Skin of body (tissue), 1 donor: ENCODE measurements at regions not wholly inside any gene's neighbourhood (a gene's known extent, or its start where the extent isn't known, plus 50 kb on each side); places are given as distances from the start of the nearest gene placed in this dataset.

ENCODE experiments used
- DNase-seq: peaks from one replicate; lab custom pipeline; 2025; lab: John Stamatoyannopoulos, UW

DNA sequence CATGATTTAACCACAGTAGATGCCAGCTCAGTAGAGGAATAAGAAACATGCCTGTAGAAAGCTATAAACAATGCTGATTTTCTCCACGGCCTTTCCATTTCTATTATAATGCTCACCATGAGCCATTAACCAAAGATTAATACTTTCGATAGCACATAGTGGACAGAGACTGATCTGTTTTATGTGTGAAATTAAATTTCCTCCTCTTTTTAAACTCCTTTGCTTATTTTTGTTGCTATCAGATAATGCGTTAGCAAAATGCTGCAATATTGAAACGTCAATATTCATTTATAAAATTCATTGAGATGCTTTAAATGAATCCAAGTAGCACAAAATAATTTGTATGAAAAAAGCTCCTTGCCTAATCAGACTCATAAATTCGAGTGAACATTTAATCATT, 1807.9 kb downstream of the MRPL39 start:
- no peak for DNase-seq

DNA sequence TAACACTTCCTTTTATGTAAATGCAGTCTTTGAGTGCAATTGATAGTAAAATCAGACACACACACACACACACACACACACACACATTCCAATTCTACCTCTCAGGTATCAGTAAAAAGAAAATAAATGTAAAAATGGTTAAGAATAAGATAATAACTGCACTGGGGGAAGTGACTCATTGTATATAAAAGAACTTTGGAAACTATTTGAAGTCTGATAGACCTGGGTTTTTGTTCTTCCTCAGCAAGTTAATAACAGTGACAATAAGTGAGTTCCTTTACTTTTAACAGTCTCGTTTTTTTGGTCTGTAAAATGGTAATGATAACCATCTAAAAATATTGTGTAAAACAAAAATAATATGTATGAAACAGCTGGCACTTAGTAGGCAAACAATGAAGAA, 1815.0 kb downstream of the MRPL39 start:
- no peak for DNase-seq

- DNase-seq = no peak
Measured at GRCh38 chr21:23789864-23790263, 1817.4 kb downstream of the MRPL39 start.

DNA sequence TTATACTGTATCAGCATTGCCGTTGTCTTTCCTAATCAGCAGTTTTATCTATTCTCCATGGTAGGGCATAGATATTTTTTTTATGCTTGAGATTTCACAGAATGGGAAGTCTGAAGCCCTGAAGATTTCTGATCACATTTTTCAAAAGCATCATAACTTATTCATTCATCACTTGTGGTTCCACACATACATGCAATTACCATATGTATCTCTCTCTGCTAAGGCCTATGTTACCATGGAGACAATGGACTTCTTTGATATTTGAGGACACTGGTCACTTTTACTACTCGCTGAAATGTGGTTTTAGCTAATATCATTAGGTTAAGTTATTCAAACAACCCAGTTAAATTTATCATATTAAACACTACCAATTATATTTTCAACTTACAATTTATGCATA, 1827.0 kb downstream of the MRPL39 start:
- no peak for DNase-seq

- no peak for DNase-seq
Measured at GRCh38 chr21:23743821-23744220, 1863.5 kb downstream of the MRPL39 start.

- no peak for DNase-seq
Measured at GRCh38 chr21:23740463-23740862, 1866.8 kb downstream of the MRPL39 start.

DNA sequence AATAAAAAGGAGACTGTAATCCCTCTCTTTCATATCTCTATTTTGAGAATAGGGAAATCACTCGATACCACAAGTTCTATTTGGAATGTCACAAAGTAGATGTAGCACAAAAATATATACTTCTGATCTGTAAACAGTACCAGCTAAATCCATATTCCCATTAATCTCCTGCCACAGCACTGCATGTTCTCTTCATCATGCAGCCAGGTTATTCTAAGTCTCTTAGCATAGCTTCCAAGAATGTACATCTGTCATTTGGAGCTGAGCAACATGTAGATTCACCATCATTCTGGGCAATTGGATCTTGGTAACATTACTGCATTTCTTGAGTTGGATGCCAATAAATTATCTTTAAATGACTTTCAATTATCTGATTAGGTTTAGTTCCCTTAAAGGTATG, 1874.5 kb downstream of the MRPL39 start:
- DNase-seq = no peak

- DNase-seq = no peak
Measured at GRCh38 chr21:23729331-23729730, 1878.0 kb downstream of the MRPL39 start.

- no peak for DNase-seq
Measured at GRCh38 chr21:23725576-23725975, 1881.7 kb downstream of the MRPL39 start.

GRCh38 chr21:23718446-23719285, 1888.6 kb downstream of the MRPL39 start:
- no peak for DNase-seq

GRCh38 chr21:23712166-23712565, 1895.1 kb downstream of the MRPL39 start:
- DNase-seq = no peak

DNA sequence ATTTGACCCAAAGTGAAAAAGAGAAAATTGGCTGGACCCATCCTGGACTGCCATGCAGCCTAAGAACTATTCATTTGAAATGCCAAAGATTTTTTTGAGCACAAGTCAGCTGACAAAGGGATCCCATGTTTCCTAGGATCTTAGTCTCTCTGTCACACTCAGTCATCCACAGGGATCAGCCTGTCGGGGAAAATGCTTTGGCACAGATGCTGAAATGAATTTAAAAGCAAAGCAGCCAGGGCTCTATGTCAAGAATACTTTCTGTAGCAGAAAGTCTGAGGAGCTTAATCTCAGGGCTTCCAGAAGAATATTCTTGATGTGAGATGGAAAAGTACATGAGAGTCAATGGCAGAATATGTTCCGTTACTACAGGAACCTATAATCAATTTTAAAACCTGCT, 1900.8 kb downstream of the MRPL39 start:
- DNase-seq = no peak

GRCh38 chr21:23699402-23699801, 1907.9 kb downstream of the MRPL39 start:
- no peak for DNase-seq

- no peak for DNase-seq
Measured at GRCh38 chr21:23698619-23699018, 1908.7 kb downstream of the MRPL39 start.

DNA sequence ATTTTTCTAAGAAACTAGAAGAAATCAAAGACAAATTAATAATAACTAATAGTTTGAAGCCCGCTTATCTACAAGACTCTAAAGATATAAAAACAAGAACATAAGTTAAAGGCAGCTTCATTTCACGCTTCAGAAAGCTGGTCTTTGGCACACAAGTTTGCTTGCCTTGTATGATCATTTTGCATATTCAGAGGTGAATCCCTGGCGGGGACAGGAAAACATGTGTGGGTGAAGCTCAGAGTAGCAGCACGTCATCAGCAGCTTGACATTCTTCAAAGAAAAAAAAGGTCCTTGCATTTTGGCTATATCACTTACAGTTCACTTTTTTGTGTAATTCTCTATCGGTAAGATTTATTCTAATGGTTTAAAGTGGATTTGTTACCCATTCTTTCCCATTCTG, 1911.8 kb downstream of the MRPL39 start:
- no peak for DNase-seq

DNA sequence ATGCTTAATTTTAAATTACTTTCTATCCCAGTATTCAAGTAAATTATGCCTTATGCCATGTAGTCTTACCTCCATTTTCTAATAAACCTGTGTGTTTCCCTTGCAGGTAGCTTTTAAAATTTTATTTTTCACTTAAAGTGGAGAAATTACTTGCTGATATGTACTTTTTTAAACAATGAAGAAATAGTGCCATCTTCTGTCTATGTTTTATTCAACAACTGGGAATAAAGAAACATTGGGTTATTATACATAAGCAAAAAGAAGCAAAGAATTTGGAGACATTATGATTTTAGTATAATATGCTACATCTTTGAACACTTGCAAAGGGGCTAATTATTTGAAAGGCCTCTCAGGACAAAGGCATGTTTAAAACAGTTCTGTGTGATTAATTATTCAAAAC, 1912.9 kb downstream of the MRPL39 start:
- no peak for DNase-seq

DNA sequence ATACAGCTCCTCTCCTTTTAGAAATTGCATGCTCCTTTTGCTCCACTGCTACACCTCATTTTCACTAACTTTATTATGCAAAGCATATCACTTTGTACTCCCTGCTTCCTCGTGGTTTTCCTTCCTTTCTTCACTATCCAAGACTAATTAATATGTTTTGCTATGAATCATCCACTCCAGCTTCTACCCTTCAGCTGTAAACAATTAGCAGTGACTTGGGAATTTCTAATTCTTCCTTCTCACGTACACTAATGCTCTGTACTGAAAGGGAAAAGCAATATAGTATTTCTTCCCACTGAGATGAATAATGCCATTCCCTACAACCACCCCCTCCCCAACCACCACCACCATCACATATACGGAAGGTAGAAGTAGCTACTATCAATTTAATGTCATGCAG, 1917.0 kb downstream of the MRPL39 start:
- DNase-seq = peak; percentile 48

DNA sequence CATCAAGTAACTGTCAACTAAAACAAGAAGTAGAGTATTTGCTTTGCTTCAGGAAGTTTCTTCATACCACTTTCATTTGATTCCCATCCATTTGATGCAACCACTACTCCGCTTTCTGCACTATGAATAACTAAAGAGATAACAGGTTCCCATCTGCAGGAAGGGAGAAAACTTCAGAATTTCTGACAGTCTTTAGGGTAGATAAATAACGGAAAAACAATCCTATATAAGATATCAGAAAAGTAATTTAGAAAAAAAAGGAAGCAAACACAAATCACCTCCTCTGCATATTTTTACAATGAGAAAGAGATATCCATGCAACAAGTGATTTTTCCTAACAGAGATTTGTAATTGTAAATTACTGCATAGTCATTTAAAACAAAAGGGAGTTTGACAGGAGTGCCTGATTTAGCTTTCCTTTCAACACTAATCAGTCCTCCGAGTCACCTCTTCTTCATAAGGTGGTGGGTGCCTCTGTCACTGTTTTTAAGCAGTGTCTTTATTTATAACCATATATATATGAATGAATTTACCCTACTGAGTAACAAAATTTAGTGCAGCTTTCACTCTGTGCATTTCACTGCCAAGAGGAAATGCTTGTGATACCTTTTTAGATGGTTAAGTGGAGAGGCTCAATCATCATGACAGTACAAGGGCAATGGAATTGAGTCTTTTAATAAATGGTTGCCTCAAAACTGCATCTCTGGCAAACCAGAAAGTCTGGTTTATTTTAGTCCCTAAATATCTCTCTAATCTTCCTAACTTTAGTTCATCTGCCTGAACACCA, 1920.4 kb downstream of the MRPL39 start:
- no peak for DNase-seq

- DNase-seq = no peak
Measured at GRCh38 chr21:23684431-23684830, 1922.8 kb downstream of the MRPL39 start.

DNA sequence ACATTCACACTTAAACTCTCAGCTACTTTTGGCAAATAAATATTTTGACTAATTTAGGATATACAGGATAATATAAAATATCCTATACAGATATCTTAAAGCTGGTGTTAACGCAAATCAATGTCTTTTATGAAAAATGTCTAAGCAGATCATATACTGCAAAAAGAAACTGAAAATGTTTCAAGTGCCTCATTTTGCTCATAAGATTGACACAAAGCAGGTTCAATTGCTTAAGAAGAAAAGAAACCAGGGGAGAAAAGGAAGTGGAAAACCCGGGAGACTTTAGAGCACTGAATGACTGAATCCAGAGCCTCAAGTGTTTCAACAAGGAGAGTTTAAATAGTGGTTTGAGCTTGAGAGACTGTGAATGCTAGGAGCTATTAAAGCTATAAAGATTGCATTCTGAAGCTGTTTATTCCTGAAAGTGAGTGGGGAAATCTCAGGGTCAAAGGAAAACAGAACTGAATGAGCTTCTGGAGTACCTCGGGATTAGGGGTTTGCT, 1943.0 kb downstream of the MRPL39 start:
- no peak for DNase-seq

- DNase-seq = no peak
Measured at GRCh38 chr21:23660560-23660959, 1946.7 kb downstream of the MRPL39 start.

DNA sequence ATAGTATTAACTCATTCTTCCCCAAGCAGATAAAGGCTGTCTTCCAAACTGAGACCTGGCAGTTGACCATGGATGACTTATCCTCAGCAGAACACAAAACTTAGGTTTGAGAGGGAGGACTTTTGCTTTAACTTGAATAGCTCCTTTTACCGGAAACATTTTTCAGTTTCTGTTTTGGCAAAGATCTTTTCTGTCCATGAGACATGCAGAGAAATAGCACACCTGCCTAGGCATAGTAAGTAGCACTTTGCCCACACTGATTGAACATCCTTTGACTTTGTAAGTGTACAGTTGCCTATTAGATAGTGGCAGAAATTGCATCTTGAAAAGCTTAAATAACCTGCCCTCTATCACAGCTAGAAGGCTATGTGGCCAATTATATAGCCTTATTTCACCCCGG, 1962.5 kb downstream of the MRPL39 start:
- DNase-seq = no peak

DNA sequence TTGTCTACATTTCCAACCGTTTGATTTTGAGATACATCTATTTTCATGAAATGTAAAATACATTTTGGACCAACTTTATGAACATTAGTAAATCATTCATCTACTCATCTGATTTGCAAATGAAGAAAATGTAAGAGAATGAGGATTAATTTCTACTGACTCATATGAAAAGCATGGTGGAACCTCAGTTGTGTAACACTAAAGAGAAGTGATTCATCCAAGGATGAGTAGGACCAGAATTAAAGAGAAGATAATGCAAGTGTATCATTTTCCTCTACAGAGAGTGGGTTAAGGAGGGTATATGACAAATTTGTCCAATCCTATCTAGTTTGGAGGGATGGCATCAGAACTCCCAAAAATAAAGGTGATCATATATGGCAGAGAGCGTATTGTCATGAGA, 1967.6 kb downstream of the MRPL39 start:
- DNase-seq = no peak
